Fibroblast of pulmonary artery (primary cell): ENCODE measurements at regions not wholly inside any gene's neighbourhood (a gene's known extent, or its start where the extent isn't known, plus 50 kb on each side); places are given as distances from the start of the nearest gene placed in this dataset.
A peak's percentile ranks its signal among the peaks of the same experiment; 100 is the strongest.

Experiments
- DNase-seq: peaks from one replicate; pipeline ENCODE4 v3.0.0-alpha.2; 2010; ENCODE audit warnings: low read depth
- H3K4me3 ChIP-seq: replicated peaks from 2 replicates; pipeline ENCODE4 v1.5.1; 2011; ENCODE audit warnings: low read depth, mild to moderate bottlenecking, control low read depth, low read length, moderate library complexity
- TF ChIP-seq, protein P1 (sequence below): IDR thresholded peaks from 2 replicates; pipeline ENCODE4 v1.5.1; 2011; ENCODE audit warnings: mild to moderate bottlenecking, control low read depth, low read length, inconsistent platforms; ENCODE audit errors: missing control alignments

DNA sequence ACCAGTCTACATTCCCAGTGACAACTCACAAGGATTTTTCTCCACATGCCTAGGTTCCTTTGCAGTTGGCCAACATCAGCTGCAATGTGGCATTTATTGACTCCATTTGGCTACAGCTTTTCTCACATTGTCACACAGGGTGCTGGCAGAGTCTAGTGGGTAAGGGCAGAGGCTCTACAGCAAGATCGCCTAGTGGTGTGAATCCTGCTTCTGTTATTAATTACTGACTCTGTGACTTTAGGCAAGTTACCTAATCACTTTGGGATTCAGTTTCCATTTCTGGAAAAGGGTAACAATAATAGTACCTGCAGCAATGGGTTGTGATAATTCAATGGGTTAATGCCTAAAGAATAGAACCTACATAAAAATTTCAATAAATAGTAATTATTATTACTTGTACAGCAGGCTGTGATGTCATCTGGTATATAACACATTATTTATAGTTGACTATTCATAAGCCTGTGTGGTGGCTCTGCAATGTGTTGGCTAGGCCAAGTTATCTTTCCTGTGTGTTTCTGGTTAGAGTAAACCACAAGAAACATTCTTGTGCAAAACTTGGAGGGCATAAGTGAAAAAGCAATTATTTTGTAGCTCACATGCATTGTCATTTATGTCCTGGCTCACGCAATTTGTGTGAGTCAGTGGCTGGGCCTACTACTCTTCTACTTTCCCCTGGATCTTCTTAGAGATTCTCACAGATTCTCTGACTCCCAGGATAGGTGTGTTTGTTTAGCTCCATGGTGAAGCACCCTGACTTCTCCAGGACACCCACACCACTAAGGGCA is 59.5 kb downstream of the PTGS2 start:
- H3K4me3 ChIP-seq, result no peak overlapping the region
- TF ChIP-seq, protein P1, sequence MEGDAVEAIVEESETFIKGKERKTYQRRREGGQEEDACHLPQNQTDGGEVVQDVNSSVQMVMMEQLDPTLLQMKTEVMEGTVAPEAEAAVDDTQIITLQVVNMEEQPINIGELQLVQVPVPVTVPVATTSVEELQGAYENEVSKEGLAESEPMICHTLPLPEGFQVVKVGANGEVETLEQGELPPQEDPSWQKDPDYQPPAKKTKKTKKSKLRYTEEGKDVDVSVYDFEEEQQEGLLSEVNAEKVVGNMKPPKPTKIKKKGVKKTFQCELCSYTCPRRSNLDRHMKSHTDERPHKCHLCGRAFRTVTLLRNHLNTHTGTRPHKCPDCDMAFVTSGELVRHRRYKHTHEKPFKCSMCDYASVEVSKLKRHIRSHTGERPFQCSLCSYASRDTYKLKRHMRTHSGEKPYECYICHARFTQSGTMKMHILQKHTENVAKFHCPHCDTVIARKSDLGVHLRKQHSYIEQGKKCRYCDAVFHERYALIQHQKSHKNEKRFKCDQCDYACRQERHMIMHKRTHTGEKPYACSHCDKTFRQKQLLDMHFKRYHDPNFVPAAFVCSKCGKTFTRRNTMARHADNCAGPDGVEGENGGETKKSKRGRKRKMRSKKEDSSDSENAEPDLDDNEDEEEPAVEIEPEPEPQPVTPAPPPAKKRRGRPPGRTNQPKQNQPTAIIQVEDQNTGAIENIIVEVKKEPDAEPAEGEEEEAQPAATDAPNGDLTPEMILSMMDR, result no peak
- peak; percentile 88 for DNase-seq

DNA sequence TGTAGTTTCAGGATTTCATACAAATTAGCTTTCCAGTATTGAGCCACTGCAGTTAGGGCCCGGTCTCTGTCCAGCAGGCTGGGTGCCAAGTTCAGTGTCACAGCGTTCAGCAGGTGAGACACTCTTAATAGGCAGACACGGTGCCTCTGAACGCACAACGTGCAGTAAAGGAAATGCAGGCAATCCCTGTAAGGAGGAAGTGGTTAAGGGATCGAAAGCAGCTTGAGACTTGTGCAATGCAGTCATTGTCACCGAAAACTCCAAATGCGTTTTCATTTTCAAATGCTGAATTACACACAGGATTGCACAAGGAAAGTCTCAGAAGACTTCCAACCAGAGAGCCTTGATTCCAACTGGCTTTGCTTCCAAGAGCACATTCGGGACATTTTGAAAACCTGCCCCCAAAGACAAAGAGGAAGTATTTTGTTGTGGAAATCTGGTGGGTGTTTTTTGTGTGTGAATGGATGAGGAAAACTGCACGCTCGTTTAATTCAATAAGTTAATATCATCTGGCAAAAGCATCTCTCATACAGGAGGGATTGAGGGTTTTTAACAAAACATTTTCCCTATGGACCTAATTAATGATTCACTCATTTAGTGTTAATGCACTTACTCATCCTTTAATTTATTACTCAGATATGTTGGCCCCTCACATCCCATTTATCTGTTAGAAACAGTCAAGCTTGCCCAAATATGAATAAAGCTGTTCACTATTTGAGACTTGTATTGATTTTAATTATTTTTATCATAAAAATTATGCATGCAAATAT is 61.6 kb downstream of the PTGS2 start:
- peak; percentile 81 for DNase-seq
- peak overlapping the region; percentile 30 for H3K4me3 ChIP-seq
- TF ChIP-seq, protein P1, result no peak

DNA sequence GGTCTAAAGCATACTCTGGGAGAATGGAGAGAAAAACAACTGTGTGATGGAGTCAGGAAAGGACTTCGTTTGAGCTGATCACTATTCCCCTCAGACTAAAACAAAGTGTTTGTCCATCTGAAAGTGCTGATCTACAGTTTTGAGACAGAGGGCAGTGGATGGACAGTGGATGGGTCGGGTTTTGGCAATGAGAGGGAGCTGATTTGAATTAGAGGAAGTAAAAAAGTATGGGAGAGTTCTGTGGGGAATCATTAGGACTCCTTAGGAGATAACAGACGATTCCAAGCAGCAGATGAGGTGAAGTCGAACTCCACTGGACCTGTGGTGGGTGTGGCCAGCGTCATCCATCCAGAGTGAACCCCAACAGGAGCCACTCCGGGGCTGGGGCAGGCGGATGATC is 62.3 kb downstream of the PTGS2 start:
- no peak for DNase-seq
- H3K4me3 ChIP-seq, result no peak overlapping the region
- TF ChIP-seq, protein P1, result no peak

DNA sequence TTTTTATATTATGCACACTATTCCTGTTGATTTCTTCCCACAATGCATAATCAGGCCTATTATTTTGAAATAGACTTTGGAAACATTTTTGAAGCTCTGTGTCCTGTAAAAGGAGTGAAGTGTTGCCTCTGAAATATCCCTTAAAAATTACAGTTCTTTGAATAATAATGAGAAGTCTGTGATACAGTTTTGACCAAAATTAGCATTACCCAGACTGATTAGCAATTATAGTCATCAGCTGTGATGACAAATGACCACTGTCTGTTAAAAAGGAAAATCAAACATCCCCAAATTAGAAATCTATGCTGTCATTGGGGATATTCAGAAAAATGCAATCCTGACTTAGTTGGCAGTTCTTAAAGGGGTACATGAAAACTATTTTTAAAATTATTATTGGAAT is 63.7 kb downstream of the PTGS2 start:
- no peak overlapping the region for H3K4me3 ChIP-seq
- TF ChIP-seq, protein P1, result no peak
- DNase-seq, result no peak

DNA sequence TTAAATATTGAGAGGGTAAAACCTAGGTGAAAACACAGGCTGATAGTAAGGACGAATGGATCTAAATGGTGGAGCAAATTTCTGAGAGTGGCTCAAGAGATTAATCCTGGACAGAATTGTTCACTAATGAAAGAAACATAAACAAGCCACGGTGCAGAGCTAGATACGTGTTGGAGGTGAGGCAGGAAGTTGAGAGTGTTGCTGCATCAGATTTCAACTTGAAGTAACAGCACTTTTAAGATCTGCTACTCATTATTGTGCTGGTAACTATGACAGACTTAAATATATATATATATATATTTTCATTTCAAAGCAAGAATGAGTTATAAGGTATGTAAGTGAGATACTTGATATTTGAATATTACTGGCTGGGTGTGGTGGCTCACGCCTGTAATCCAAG is 64.9 kb downstream of the PTGS2 start:
- no peak overlapping the region for H3K4me3 ChIP-seq
- DNase-seq, result no peak
- TF ChIP-seq, protein P1, result no peak

DNA sequence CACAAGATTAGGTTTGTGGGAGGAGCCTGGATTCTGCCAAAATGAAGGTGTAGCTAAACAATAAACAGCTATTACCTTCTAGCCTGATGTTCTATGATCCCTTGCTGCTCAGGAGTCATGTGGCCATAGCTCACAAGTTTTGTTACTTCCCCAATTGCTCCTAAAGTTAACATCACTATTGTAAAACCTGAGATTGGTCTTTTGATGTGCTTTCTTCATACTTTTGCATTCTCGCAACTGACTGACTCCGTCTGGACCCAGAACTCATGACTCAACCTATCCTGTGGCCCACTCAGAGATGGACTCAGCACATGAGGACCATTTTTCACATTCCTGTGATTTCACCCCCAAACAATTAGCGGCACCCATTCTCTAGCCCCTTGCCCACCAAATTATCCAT is 69.1 kb downstream of the PTGS2 start:
- no peak overlapping the region for H3K4me3 ChIP-seq
- TF ChIP-seq, protein P1, result no peak
- no peak for DNase-seq

DNA sequence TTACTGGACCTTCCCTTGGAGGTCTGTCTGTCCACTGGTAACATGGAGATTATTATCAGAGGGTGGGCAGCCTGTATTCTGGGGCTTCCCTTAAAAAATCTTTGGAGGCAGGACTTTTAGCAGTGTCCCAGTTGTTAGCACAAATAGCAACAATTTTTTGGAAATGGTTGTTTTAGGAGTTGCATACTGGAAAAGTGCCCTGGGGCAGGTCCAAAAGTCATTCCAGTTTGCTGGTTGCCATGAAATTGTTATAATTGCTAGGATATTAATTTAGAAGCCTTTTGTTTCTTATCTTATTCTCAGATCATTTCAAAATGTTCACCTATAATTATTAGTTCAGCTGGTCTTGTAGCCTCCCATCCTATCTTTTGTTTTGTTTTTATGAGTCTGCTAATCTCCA is 71.0 kb downstream of the PTGS2 start:
- DNase-seq, result no peak
- TF ChIP-seq, protein P1, result no peak
- H3K4me3 ChIP-seq, result no peak overlapping the region
